ENCODE measurements at regions not wholly inside any gene's neighbourhood (a gene's known extent, or its start where the extent isn't known, plus 50 kb on each side); places are given as distances from the start of the nearest gene placed in this dataset.
A peak's percentile ranks its signal among the peaks of the same experiment; 100 is the strongest.

GRCh38 chr20:56711018-56711417 is 81.9 kb downstream of the TFAP2C start:
- H3K4me3 ChIP-seq (ENCODE audit: low read depth, low read length) = no peak overlapping the region

GRCh38 chr20:56715309-56715708 is 86.2 kb downstream of the TFAP2C start:
- DNase-seq (ENCODE audit: low read depth) = no peak
- TF ChIP-seq CTCF (IDR thresholded peaks at IDR 0.05; ENCODE audit: insufficient read depth, low read depth, low read length, missing control alignments) = no peak
- no peak overlapping the region for H3K4me3 ChIP-seq (ENCODE audit: low read depth, low read length)

More at GRCh38 chr20:56711018-56711417, 81.9 kb downstream of the TFAP2C start:
- no peak for TF ChIP-seq CTCF (IDR thresholded peaks at IDR 0.05; ENCODE audit: insufficient read depth, low read depth, low read length, missing control alignments)
- no peak for DNase-seq (ENCODE audit: low read depth)

- no peak overlapping the region for H3K4me3 ChIP-seq (ENCODE audit: low read depth, low read length)
- DNase-seq (ENCODE audit: low read depth) = no peak
- TF ChIP-seq CTCF (IDR thresholded peaks at IDR 0.05; ENCODE audit: insufficient read depth, low read depth, low read length, missing control alignments) = no peak
These were observed 86.9 kb downstream of the TFAP2C start for GRCh38 chr20:56715902-56716519.

- no peak for DNase-seq (ENCODE audit: low read depth)
- TF ChIP-seq CTCF (IDR thresholded peaks at IDR 0.05; ENCODE audit: insufficient read depth, low read depth, low read length, missing control alignments) = no peak
- H3K4me3 ChIP-seq (ENCODE audit: low read depth, low read length) = no peak overlapping the region
These were observed 87.7 kb downstream of the TFAP2C start for GRCh38 chr20:56716806-56717205.

GRCh38 chr20:56718816-56719215 is 89.7 kb downstream of the TFAP2C start:
- no peak for DNase-seq (ENCODE audit: low read depth)
- no peak for TF ChIP-seq CTCF (IDR thresholded peaks at IDR 0.05; ENCODE audit: insufficient read depth, low read depth, low read length, missing control alignments)
- no peak overlapping the region for H3K4me3 ChIP-seq (ENCODE audit: low read depth, low read length)

- no peak for TF ChIP-seq CTCF (IDR thresholded peaks at IDR 0.05; ENCODE audit: insufficient read depth, low read depth, low read length, missing control alignments)
- no peak overlapping the region for H3K4me3 ChIP-seq (ENCODE audit: low read depth, low read length)
- no peak for DNase-seq (ENCODE audit: low read depth)
These were observed 91.6 kb downstream of the TFAP2C start for GRCh38 chr20:56720620-56721213.

- no peak for TF ChIP-seq CTCF (IDR thresholded peaks at IDR 0.05; ENCODE audit: insufficient read depth, low read depth, low read length, missing control alignments)
- H3K4me3 ChIP-seq (ENCODE audit: low read depth, low read length) = no peak overlapping the region
- DNase-seq (ENCODE audit: low read depth) = peak; percentile 25
These were observed 92.9 kb downstream of the TFAP2C start for GRCh38 chr20:56722042-56722441.
